Osteoblast (primary cell): ENCODE measurements at regions not wholly inside any gene's neighbourhood (a gene's known extent, or its start where the extent isn't known, plus 50 kb on each side); places are given as distances from the start of the nearest gene placed in this dataset.

ENCODE experiments used
- DNase-seq: peaks from one replicate; pipeline ENCODE4 v3.0.0; 2011; ENCODE audit warnings: low spot score, mixed read lengths; ENCODE audit not compliant: insufficient read length; ENCODE audit errors: missing footprints
- H2AFZ ChIP-seq: 2 replicates; pipeline ENCODE4 v1.6.0; 2011; ENCODE audit warnings: mild to moderate bottlenecking, low read length
- H3K27ac ChIP-seq: 2 replicates; pipeline ENCODE4 v1.5.1; 2011; ENCODE audit warnings: mild to moderate bottlenecking, low read depth, low read length, moderate library complexity
- H3K27me3 ChIP-seq: 2 replicates; pipeline ENCODE4 v1.6.0; 2012; ENCODE audit warnings: mild to moderate bottlenecking, control low read depth, inconsistent platforms, low read length, moderate library complexity; ENCODE audit not compliant: insufficient read depth
- H3K36me3 ChIP-seq: 2 replicates; pipeline ENCODE4 v1.5.1; 2011; ENCODE audit warnings: mild to moderate bottlenecking, low read length, control low read depth, moderate library complexity; ENCODE audit not compliant: insufficient read depth
- H3K4me1 ChIP-seq: 2 replicates; pipeline ENCODE4 v1.5.1; 2011; ENCODE audit warnings: mild to moderate bottlenecking, low read length, control low read depth, moderate library complexity; ENCODE audit not compliant: insufficient read depth
- H3K4me2 ChIP-seq: 2 replicates; pipeline ENCODE4 v1.6.0; 2011; ENCODE audit warnings: mild to moderate bottlenecking, low read length; ENCODE audit not compliant: insufficient read depth
- H3K4me3 ChIP-seq: fragments of 200-600 bp; sonication (generic); 3 replicates; pipeline ENCODE4 v1.5.1; 2012; ENCODE audit warnings: mild to moderate bottlenecking, low read length, inconsistent platforms; ENCODE audit not compliant: insufficient read depth
- H3K79me2 ChIP-seq: 2 replicates; pipeline ENCODE4 v1.6.0; 2012; ENCODE audit warnings: mild to moderate bottlenecking, low read length, control low read depth, inconsistent platforms; ENCODE audit not compliant: insufficient read depth
- H3K9me3 ChIP-seq: 2 replicates; pipeline ENCODE4 v1.5.1; 2011; ENCODE audit warnings: low read depth, low read length, control low read depth
- H4K20me1 ChIP-seq: 2 replicates; pipeline ENCODE4 v1.6.0; 2012; ENCODE audit warnings: mild to moderate bottlenecking, low read length, control low read depth; ENCODE audit not compliant: insufficient read depth
- TF ChIP-seq, protein P1 (sequence below): IDR thresholded peaks from 2 replicates; pipeline ENCODE4 v1.5.1; 2011; ENCODE audit warnings: mild to moderate bottlenecking, low read depth, low read length, moderate library complexity; ENCODE audit errors: extremely low read depth

DNA sequence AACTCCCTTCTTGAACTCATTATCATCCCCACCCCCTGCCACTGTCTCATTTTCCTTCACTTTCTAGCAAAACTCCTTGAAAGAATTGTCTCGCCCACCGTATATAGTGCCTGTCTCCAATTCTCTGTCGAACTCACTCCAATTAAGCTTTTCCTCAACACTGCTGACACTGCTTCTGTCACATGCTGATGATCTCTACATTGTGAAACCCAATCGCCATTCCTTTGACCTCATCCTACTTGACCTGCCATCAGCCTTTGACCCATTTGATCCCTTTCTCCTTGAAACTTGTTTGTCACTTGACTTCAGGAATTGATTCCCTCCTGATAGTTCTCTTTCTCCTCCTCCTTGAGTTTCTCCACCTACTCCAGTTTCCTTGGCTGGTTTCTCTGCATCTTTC lies 54.8 kb downstream of the CCDC71L start:
- no peaks in the 10 kb centered on the region for H3K79me2 ChIP-seq
- no peaks in the 10 kb centered on the region for H3K27me3 ChIP-seq
- H3K4me3 ChIP-seq, result no peak overlapping the region
- TF ChIP-seq, protein P1, sequence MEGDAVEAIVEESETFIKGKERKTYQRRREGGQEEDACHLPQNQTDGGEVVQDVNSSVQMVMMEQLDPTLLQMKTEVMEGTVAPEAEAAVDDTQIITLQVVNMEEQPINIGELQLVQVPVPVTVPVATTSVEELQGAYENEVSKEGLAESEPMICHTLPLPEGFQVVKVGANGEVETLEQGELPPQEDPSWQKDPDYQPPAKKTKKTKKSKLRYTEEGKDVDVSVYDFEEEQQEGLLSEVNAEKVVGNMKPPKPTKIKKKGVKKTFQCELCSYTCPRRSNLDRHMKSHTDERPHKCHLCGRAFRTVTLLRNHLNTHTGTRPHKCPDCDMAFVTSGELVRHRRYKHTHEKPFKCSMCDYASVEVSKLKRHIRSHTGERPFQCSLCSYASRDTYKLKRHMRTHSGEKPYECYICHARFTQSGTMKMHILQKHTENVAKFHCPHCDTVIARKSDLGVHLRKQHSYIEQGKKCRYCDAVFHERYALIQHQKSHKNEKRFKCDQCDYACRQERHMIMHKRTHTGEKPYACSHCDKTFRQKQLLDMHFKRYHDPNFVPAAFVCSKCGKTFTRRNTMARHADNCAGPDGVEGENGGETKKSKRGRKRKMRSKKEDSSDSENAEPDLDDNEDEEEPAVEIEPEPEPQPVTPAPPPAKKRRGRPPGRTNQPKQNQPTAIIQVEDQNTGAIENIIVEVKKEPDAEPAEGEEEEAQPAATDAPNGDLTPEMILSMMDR, result no peak
- H3K9me3 ChIP-seq, result no peaks in the 10 kb centered on the region
- DNase-seq, result no peak
- H3K4me1 ChIP-seq, result peaks cover 21% of the 10 kb centered on the region
- H3K27ac ChIP-seq, result no peak overlapping the region
- H3K4me2 ChIP-seq, result no peak overlapping the region
- no peaks in the 10 kb centered on the region for H4K20me1 ChIP-seq
- H3K36me3 ChIP-seq, result no peaks in the 10 kb centered on the region
- H2AFZ ChIP-seq, result no peak overlapping the region

DNA sequence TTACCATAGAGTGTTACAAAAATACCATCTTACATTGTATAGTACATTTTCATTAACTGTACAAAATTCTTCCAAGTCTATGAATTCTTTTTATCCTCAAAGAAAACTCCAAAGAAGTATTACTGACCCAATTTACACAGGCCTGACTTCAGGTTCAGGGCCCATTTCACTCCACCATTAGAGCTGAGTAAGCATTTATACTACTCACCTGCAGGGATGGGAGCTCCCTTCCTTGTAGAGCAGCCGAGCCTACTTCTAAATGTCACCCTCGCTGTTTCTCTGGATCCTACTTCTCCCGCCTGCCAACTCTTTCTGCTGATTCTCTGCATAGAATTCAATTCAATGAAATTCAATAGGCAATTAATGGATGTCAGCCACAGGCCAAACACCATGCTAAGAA lies 56.0 kb downstream of the CCDC71L start:
- Histone ChIP-seq H3K4me3 (no peak overlapping the region), H3K36me3 (no peaks in the 10 kb centered on the region), H4K20me1 (no peaks in the 10 kb centered on the region), H3K27me3 (no peaks in the 10 kb centered on the region), H3K9me3 (no peaks in the 10 kb centered on the region), H3K4me1 (peaks cover 15% of the 10 kb centered on the region), H3K79me2 (no peaks in the 10 kb centered on the region), H2AFZ (no peak overlapping the region), H3K4me2 (no peak overlapping the region), H3K27ac (no peak overlapping the region)
- TF ChIP-seq, protein P1, result no peak
- DNase-seq, result no peak

DNA sequence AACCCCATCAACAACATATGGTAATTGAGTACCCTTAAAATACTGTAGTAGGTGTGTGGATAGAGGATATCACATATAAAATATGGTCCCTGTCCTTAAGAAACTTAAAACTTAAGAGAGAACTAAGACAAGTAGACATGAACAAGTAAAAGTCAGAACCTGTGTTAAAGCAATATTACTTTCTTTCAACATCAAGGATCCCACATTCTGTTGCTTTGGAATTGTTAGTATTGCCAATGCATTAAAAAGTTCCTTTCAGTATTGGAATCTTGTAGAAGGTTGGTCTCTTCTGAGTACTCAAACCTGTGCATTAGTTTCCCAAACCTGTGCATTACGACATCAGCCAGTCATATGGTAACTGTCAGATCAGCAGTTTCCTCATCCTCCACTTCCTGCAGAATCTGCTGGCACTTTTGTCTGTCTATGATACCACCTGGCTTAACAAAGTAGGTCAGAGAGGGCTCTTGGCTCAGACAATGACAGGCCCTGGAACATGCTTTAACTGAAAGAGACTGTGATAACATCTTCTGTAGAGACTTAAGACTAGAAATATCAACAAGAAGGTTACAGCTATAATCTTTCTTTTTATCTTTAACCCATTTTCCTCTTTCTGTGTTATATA lies 56.5 kb downstream of the CCDC71L start:
- Histone ChIP-seq H3K4me3 (no peak overlapping the region), H3K27ac (no peak overlapping the region), H2AFZ (no peak overlapping the region), H4K20me1 (no peaks in the 10 kb centered on the region), H3K9me3 (no peaks in the 10 kb centered on the region), H3K4me2 (no peak overlapping the region), H3K79me2 (no peaks in the 10 kb centered on the region), H3K36me3 (no peaks in the 10 kb centered on the region), H3K4me1 (peaks cover 11% of the 10 kb centered on the region), H3K27me3 (no peaks in the 10 kb centered on the region)
- no peak for DNase-seq
- TF ChIP-seq, protein P1, result no peak

DNA sequence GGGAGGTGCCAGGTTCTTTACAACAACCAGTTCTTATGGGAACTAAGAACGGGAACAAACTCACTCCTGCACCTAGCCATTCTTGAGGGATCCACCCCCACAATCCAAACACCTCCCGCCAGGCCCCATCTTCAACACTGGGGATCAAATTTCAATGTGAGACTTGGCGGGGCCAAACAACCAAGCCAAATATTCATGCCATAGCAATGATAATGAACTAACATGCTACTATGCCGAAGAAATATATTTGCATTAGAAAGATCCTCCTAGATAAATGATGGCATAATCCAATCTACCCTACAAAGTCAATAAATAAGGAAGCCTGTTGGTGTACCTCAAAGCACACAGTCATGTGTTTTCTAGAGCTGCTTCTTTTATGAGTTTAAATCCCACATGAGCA lies 57.6 kb downstream of the CCDC71L start:
- peaks cover 5% of the 10 kb centered on the region for H3K4me1 ChIP-seq
- TF ChIP-seq, protein P1, result no peak
- no peak overlapping the region for H3K4me2 ChIP-seq
- no peaks in the 10 kb centered on the region for H3K27me3 ChIP-seq
- H3K27ac ChIP-seq, result no peak overlapping the region
- no peak for DNase-seq
- no peaks in the 10 kb centered on the region for H3K79me2 ChIP-seq
- H2AFZ ChIP-seq, result peak overlapping the region; percentile 24
- H3K36me3 ChIP-seq, result no peaks in the 10 kb centered on the region
- no peak overlapping the region for H3K4me3 ChIP-seq
- no peaks in the 10 kb centered on the region for H3K9me3 ChIP-seq
- H4K20me1 ChIP-seq, result no peaks in the 10 kb centered on the region
